NCI-H345 (cell line): ENCODE measurements at regions not wholly inside any gene's neighbourhood (a gene's known extent, or its start where the extent isn't known, plus 50 kb on each side); places are given as distances from the start of the nearest gene placed in this dataset.
"Not testable (repeated sequence)": the region's sequence is repeated elsewhere in the genome, so short reads cannot be mapped to it uniquely, and the experiment has no call there.

Experiments
- DNase-seq: peaks from one replicate; lab custom pipeline; 2025; lab: John Stamatoyannopoulos, UW

DNA sequence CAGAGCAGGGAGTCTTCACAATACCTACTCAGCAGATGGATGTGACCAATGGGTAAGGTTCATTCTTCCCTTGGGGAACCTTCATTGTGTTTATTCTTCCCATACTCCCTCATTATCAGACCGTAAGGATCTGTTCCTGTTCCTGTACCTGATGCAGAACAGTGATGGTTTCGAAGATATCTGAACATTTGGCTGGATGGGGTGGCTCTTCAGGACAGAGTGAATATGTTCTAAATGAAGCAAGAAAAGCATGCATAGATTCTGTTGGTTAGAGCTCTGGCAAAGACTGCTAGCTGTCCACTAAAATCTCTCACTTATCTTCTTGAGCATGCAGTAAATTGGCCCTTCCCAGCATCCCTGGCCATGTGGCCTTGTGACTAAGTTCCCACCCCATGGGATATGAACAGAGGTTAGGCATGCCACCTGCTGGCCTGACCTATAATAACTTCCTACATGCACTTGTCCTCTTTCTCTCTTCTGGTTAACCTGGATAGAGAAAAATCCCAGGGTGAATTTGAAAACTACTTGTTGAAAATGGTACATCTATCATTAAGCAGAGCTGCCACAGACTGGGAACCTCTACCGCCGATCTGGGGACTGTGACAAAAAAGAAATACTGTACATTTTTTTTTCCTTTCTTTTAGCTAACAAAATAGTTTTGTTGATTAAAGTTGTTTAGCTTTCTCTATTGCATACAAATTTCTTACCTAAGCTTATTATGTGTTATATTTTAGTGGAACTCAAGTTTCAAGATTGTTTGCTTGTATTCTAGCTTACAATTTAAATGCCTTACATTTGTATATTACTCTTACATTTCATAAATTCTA is 60.0 kb upstream of the BANK1 start:
- peak; percentile 47 for DNase-seq

DNA sequence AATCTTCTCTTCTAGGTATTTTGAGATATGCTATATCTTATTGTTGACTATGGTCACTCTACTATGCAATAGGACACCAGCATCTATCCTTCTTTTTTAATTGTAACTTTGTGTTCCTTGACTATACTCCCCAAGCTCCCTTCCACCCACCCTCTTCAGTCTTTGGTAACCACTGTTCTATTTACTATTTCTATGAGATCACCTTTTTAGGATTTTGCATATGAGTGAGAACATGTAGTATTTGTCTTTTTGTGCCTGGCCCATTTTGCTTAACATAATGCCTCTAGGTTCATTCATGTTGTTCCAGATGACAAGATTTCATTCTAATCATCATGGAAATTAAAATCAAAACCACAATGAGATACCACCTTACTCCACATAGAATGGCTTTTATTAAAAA is 63.3 kb upstream of the BANK1 start:
- DNase-seq = no peak

DNA sequence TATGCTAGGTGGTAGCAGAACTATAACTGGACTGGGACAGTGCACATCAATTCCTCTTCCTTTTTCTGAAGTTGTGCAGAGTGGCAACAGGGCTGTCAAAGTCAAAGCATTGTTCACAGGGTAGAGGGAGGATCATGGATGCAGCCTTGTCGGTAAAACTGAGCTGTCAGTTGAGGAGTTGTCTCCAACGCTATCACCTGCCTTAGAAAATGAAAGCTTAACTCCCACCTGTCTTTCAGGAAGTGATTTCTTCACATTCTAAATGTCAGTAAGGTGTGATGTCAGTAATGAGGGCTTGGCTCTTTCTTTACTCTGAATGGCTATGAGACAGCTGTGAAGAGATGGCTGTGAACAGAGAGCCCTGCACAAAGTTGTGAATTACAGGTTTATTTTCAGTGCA is 66.4 kb upstream of the BANK1 start:
- no peak for DNase-seq

DNA sequence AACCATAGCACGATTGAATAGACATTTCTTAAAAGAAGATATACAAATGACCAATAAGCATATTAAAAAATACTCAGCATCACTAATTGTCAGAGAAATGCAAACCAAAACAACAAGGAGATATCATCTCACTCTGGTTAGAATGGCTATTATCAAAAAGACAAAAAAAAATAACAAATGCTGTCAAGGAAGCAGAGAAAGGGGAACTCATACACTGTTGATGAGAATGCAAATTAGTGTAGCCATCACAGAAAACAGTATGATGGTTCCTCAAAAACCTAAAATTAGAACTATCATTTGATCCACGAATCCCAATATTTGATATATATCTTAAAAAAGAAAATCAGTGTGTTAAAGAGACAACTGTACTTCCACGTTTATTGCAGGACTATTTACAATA is 71.7 kb upstream of the BANK1 start:
- no peak for DNase-seq

DNA sequence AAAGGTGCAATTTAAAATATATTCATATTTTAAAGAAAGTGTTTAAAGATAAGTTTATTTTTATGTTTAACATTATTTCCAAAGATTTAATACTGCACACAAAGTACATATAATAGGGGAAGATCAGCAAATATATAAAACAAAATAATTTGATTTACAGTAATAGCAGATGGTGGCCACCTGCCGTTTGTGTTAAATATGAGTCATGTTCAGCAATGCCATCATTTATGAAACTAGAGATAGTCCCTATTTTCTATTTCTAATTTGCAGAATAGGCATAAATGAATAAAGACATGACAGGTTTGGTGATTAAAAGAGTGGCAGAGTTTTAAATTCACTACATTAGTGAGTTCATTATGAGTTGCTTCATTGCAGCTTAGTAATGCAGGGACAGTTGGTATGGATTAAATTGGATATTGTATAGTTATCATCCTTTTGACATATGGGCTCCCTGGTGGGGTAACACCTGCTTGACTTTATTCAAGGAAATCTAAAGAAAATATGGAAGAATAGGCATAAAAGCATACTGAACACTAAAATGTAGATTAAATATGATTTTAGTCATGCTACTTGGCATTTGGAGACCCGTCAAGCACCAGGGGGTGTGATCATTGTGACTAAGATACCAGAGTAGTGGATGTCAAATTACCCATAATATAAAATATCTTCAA is 78.8 kb upstream of the BANK1 start:
- DNase-seq = no peak

DNA sequence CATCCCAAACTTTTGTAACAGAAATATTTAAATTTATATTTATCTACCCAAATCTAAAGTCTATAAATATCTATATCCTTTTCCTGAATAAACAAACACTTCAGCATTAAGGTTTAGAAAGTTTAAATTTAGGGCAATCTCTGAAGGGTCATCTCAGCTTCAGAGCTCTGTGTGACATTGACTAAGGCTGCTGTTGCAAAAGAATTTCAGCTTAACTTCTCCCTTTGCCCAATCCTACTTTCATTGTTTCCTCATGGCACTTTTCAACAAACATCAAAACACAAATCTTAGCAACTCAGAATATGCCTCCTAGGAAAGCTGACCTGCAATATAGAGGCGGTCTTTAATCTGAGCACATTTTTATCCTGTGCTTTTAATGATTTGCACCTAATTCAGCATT is 79.7 kb upstream of the BANK1 start:
- no peak for DNase-seq

DNA sequence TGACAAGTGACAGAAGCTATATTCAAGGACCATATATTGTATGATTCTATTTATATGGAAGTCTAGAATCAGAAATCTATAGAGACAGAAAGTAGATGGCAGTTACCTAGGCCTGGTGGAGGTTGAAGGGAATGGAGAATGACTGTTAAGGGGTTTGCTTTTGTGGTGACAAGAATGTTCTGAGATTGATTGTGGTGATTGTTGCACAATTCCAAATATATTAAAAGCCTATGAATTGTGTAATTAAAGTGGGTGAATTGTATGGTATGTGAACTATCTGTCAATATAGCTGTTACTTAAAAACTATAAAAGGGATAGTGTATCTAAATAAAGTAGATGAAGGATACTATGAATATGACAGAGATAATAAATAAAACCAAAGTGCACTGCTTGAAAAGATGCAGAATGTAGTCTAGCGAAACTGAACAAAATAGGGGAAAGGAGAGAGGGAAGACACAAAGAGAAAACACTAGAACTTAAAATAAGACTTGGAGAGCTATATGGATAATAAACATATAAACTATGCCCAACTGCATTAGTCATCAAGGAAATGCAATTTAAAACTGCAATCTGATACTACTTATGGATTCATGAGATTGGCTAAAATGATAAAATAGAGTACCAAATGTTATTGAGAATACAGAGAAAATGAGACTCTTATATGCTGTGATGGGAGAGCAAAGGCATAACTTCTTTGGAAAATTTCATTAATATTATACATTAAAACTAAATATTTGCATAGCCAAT is 82.1 kb upstream of the BANK1 start:
- DNase-seq = no peak

DNA sequence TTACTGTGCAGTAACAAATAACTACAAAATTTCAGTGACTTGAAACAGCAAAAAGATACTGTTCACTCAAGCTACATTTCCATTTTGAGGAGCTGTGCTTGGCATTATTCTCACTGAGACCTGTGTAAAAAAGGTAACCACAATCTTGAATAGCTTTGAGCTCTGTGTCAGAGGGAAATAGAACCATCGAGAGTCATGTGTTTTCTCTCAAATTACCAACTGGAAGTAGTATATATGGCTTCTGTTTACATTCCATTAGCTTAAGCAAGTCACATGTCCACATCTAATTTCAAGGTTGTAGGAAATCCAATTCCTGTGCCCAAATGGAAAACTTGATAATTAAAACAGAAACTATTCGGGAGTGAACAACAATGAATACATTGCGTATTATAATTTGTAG is 82.9 kb upstream of the BANK1 start:
- DNase-seq = no peak

DNA sequence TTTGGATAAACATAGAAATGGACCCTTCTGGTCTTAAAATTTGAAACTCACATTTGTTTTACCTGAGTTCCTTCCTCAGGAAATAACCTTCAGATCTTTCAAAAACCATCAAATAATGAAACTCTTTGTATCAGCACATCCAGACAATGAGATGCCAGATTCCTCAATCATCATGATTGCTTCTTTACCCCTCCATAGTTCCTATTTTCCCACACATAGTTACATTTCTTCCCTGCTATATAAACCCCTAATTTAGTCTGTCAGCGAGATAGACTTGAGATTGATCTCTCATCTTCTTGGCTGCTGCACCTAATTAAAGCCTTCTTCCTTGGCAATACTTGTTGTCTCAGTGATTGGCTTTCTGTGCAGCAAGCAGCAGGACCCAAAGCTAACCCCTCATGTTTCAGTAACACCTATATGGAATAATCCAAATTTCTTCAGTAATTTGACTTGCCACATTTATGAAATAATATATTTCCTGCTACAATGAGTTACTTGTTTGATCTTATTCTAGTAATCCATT is 83.9 kb upstream of the BANK1 start:
- DNase-seq = no peak

DNA sequence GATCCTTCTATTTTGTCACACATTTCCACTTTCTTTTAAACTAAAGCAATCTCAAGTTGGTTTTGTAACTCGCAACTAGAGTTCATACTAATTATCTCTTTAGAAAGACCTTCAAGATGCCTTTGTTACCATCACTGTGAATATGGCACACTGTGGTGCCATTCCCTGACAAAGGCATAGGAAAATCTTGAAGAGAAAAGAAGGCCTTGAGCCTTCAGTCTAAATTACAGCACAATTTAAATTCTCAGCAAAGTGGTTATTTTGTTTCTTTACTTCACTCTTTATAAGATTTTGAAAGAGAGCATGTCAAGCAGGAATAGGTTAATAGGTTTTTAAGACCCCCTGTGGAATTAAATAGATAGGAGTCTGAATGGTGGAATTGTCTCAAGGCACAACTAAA is 89.0 kb upstream of the BANK1 start:
- no peak for DNase-seq

DNA sequence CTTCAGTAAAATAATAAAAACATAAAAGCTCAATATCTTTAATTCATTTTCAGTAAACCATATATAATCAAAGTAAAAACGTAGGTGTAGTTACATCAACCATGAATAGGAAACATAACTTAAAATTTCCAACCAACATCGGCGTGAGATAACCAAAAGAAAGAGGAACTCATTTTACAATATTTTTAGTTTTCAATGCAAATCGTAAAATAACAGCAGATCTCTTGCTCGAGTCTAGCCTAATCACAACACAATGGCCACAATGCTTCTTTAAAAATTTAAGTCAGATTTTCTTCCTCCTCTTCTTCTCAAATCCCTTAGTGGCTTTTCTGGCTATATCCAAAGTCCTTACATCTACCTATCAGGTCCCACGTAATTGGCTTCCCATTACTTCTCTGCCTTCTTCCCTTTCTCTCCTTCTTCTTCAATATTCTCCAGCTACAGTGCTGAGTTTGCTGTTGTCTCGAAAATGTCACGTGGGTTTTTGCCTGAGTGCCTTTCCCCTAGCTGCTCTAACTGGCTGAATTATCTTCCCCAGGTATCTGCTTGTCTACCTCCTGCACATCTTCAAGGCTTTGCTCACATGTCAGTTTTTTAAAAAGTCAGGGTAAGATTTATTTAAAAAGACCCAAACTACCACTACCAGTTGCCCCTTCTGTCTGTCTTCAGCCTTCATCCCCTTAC is 90.9 kb upstream of the BANK1 start:
- DNase-seq = no peak

DNA sequence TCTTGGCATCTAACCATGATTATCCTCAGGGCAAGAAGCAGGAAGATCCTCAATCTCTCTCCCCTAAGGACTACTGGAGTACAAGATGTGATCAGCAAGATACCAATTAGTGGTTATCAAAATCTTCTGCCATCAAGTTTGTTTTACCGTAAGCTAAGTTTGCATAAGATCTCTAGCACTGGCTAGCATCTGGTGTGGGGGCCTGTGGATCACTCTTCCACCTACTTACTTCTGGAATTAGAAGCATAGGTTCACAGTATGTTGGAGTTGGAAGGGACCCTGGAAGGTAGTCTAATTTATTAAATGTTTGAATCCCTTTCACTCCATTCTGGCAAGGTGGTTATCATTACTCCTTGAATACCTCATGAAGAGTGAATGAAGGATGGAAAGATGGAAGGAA is 93.3 kb upstream of the BANK1 start:
- DNase-seq = no peak

DNA sequence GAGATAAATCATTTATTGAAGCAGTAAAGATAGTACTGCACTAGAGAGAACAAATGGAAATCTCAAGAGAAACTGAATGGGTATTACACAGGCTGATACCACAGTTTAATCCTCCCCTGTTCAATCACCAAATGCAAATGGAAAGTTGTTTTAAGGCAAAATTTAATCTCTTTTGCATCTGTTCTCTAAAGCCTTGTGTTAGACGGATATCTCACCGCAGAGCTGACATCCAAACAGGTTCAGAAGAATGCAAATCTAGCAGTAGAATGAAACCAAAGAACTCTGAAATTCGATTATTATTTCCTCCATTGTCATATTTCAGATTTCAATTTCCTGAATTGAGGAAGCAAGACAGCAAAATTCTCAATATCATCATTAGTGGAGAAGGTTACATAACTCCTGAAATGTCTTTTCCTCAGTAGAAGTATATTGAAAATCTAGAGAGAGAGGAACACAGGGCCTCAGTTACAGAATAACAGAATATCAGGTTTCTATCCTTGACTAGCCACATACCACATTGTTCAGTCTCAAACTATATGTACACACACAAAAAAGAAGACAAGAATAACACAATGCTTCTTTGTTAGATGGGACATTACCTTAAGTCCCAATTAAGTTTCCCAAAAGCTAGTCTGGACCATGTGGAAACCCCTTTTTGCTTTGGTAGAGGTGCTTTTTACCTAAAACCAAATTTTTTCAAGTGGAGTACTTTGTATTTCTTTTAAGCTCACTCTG is 94.1 kb upstream of the BANK1 start:
- no peak for DNase-seq

DNA sequence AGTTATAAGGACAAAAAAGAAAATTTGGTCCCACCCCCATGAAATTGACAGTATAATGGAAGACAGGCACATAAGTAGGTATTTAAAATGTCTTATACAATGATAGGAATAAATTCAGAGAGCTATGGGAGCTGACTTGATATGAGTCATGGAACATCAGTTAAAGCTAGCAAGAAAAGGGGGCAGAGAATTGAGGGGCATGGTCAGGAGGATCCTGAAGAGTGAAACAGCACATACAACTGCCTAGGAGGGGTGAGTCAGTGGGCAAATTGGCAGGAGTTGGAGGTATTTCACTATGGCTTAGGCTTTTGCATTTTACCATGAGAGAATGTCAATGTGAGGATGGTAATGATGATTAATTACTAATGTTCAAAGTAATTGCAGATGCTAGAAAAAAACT is 95.4 kb upstream of the BANK1 start:
- DNase-seq = no peak

DNA sequence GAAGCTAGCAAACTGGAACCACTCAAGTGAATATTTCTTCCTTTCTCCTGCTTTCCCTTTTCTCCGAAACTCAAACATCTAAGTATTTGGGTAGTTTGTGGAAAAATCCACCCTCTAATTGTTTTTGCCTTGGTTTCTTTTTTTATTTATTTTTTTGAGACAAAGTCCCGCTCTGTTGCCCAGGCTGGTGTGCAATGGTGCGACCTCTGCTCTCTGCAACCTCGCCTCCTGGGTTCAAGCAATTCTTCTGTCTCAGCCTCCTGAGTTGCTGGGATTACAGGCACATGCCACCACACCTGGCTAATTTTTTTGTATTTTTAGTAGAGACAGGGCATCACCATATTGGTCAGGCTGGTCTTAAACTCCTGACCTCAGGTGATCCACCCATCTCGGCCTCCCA is 96.1 kb upstream of the BANK1 start:
- not testable (repeated sequence) for DNase-seq

DNA sequence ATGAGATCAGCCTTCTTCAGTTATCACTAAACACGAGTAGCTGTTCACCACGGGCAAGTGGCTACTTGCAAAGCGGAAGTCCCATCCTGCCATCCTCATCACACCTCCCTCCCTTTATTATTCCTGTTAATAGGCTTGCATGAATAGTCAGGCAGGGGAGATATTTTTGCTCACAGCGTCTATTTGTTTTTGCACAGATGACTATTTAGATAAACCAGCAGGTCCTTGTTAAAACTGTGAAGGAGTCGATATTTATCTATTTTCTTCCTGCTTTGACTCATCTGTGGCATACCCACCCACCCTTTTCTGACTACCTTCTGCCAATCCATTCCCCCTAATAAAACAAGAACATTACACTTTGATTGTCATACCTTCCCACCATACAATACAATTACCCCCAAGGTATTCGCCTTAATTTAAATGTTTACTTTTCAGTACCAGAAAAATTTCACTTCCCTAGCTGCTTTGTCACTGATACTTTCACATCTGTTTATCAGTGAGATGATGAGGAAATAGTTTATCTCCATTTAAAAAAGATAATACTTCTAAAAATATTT is 96.6 kb upstream of the BANK1 start:
- DNase-seq = peak; percentile 52

DNA sequence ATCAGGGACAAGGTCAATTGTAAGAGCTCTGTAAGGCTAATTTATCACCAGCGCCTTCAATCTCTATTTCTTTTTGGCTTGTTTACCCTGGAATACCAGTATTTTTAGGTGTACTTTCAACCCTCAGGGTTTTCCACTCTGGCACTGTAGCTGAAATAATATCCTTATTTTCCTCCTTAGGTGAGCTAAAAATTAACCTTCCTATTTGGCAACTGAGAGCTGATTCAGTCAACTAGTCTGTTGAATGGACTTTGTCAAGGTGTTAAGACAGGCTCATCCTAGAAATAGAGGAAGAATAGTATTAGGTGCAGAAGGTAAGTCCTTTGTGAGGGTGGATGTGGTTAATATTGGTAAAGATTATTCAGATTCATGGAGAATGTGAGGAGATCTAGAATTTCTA is 101.3 kb upstream of the BANK1 start:
- no peak for DNase-seq

DNA sequence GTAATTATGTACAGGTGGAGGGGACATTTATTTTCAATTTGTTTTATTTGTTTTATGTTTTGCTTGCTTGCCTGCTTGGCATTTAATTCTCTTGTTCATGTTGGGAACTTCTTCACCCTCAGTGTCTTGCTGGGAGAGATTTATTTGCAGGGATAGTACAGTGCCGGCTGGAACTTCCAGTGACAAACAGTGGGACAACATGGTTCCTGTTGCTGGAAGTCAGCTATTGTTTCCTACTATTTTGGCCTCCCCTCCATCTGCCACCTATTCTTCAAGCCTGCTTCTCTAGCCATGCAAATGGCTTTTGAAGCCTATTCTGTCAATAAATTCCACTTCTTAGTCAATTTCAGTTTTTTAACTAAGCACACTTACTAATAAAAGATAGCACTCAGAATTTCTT is 105.4 kb upstream of the BANK1 start:
- no peak for DNase-seq

DNA sequence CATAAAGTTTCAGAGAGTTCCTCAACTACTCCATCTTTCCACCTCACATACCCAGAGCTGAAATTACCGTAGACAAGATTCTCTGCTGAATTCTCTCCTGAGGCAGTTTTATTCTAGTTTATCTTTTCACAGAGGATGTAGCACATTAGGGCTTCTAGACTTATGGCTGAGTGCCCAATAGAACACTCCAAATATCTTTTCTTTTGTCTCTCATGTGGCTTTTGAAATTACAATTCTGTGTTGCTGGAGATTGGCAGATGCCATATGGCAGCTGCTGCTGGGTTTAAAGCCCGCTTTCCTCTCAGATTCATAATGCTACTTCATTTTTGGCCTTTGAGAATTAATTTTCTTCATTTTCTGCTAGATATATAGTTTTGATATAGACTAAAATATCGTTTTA is 107.6 kb upstream of the BANK1 start:
- DNase-seq = no peak

DNA sequence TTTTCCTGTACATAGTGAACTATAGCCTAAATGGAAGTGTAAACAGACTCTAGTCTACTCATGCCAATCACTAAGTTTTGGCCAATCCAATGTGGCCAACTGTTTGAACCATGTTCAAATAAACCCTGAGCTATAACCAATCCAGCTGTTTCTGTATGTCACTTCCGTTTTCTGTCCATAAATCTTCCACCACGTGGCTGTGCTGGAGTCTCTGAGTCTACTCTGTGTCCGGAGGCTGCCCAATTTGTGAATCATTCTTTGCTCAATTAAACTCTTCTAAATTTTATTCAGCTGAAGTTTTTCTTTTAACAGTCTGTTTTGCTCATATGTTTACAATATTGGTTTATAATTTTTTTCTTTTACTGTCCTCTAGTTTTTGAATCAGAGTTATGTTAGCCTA is 112.3 kb upstream of the BANK1 start:
- no peak for DNase-seq

DNA sequence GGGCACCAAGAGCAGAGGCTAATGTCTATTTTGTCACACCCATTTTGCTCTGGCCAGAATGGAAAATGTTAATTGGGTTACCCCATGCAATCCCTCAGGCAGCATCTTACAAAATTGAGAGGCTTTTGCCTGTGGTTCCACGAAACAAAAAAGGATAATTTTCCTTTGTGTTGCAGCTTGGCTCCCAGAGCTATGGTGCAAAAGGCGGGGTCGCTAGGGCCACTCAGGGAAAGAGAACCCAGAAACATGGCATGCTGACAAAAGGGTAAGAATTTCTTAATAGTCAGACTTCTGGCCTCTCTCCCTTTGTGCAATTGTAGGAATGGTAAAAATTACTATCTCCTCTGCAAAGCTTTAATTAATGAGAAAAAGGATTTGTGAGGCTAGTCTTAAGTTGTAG is 119.6 kb upstream of the BANK1 start:
- no peak for DNase-seq
